Psoas muscle (tissue), 7 donors: ENCODE measurements at regions not wholly inside any gene's neighbourhood (a gene's known extent, or its start where the extent isn't known, plus 50 kb on each side); places are given as distances from the start of the nearest gene placed in this dataset.
"Not testable (repeated sequence)": the region's sequence is repeated elsewhere in the genome, so short reads cannot be mapped to it uniquely, and the experiment has no call there.

Source experiments
- ATAC-seq, 4 donors: fragments of 200-7000 bp; cut with Tn5 transposase; one replicate each; pipeline ENCODE4 v1.9.1; 2020; ENCODE audit warnings: moderate library complexity in 3 of 4, mild to moderate bottlenecking in 2 of 4
- DNase-seq, 2 donors: peaks; one replicate each; pipeline ENCODE4 v3.0.0-alpha.2; 2020
- H3K27ac ChIP-seq: fragments of 200-600 bp; one replicate; pipeline ENCODE4 v1.8.0; 2022
- H3K27me3 ChIP-seq, 3 donors: fragments of 200-600 bp in 1 of 3; one replicate each; pipeline versions ENCODE4 v1.6.1 to v1.8.0; 2013 to 2022; ENCODE audit warnings: low read length in 2 of 3, mild to moderate bottlenecking in 2 of 3, moderate library complexity in 1 of 3; ENCODE audit not compliant: insufficient read depth in 3 of 3
- H3K36me3 ChIP-seq, 2 donors: fragments of 200-600 bp in 1 of 2; one replicate each; pipeline versions ENCODE4 v1.6.1 to v1.8.0; 2013 to 2022; ENCODE audit warnings: low read depth in 1 of 2, mild to moderate bottlenecking in 1 of 2, moderate library complexity in 1 of 2; ENCODE audit not compliant: insufficient read depth in 1 of 2
- H3K4me1 ChIP-seq: fragments of 200-600 bp; one replicate; pipeline ENCODE4 v1.8.0; 2022
- H3K4me3 ChIP-seq: fragments of 200-600 bp; one replicate; pipeline ENCODE4 v1.8.0; 2022; ENCODE audit warnings: mild to moderate bottlenecking
- H3K9me3 ChIP-seq: fragments of 200-600 bp; one replicate; pipeline ENCODE4 v1.8.0; 2022
- CTCF ChIP-seq: fragments of 200-600 bp; IDR thresholded peaks from one replicate; pipeline ENCODE4 v1.8.0; 2022; ENCODE audit warnings: antibody characterized with exemption
- WGBS, 3 donors: extraction: QIAGEN DNeasy Blood & Tissue Kit; methylation state at CpG; one replicate each; pipeline versions ENCODE4 v1.1.6 to v1.1.7; 2013; 5-methylcytosine and 5-hydroxymethylcytosine counted together
- intact Hi-C, 2 donors: fragments of 100-400 bp; cut with DNase I; formaldehyde crosslinking; loops; one replicate each; pipeline versions ENCODE4 v1.11.0 to v1.14.2; 2022
- donor health status: healthy with polysubstance abuse.
- donor health status: DM: no; HTN: no; CAD: no; lungs with moderate emphysema.
- donor health status: Bipolar disorder and iron deficiency.
- donor health status: healthy.
- donor health status: DM: yes; HTN: yes; CAD: no.
- donor health status: DM: no; HTN: no; CAD: no.
- donor health status: DM: yes; HTN: yes; CAD: no.

GRCh38 chr4:27789773-27790172 lies 929.1 kb downstream of the STIM2 start:
- DNase-seq (no peak), ATAC-seq (no peak)
- no peaks in the 10 kb centered on the region for H3K9me3 ChIP-seq
- WGBS, 3 donors, result 81 to 85% (median 82%) methylated on average over 6 of the region's 6 CpGs
- H3K4me3 ChIP-seq, result no peak overlapping the region
- no peaks in the 10 kb centered on the region for H3K4me1 ChIP-seq
- H3K27me3 ChIP-seq, result no peaks in the 10 kb centered on the region
- intact Hi-C loops, result no loop called here
- no peak for TF ChIP-seq CTCF
- no peaks in the 10 kb centered on the region for H3K36me3 ChIP-seq
- H3K27ac ChIP-seq, result no peak overlapping the region

- ATAC-seq (no peak), DNase-seq (no peak)
- Histone ChIP-seq H3K9me3 (no peaks in the 10 kb centered on the region), H3K4me1 (no peaks in the 10 kb centered on the region), H3K4me3 (no peak overlapping the region), H3K27ac (no peak overlapping the region), H3K36me3 (no peaks in the 10 kb centered on the region), H3K27me3 (no peaks in the 10 kb centered on the region)
- intact Hi-C loops, result no loop called here
- TF ChIP-seq CTCF, result no peak
- 74 to 83% (median 77%) methylated on average over 5 of the region's 5 CpGs for WGBS, 3 donors
Measured at GRCh38 chr4:27790911-27791310, 930.3 kb downstream of the STIM2 start.

GRCh38 chr4:27791640-27792039 lies 931.0 kb downstream of the STIM2 start:
- Histone ChIP-seq H3K36me3 (no peaks in the 10 kb centered on the region), H3K27ac (no peak overlapping the region), H3K27me3 (no peaks in the 10 kb centered on the region), H3K9me3 (no peaks in the 10 kb centered on the region), H3K4me1 (no peaks in the 10 kb centered on the region), H3K4me3 (no peak overlapping the region)
- intact Hi-C loops, result no loop called here
- ATAC-seq (no peak), DNase-seq (no peak)
- no peak for TF ChIP-seq CTCF
- 78 to 81% (median 78%) methylated on average over 4 of the region's 4 CpGs for WGBS, 3 donors

DNA sequence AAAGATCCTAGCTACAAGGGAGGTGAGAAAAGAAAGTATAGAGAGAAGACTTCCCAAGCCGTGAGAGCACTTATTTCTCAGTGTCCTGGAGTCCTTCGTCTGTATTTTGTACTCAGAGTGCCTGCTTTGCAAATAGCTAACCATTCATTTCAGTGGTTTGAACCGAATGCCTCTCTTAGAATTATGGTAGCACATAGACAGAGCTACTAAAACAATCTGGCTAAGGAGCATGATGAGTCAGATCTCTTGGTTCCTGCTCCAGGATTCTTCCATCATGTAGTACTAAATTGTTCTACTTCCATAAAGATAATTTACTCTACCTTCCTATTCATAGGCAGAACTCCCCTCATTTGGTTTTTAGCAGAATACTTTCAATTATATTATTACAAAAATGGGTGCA lies 946.6 kb downstream of the STIM2 start:
- Histone ChIP-seq H3K4me1 (no peaks in the 10 kb centered on the region), H3K9me3 (no peaks in the 10 kb centered on the region), H3K27me3 (no peaks in the 10 kb centered on the region), H3K27ac (no peak overlapping the region), H3K36me3 (no peaks in the 10 kb centered on the region), H3K4me3 (no peak overlapping the region)
- intact Hi-C loops, result no loop called here
- 64 to 73% (median 67%) methylated on average over 3 of the region's 3 CpGs for WGBS, 3 donors
- DNase-seq, result no peak
- ATAC-seq, result no peak
- TF ChIP-seq CTCF, result no peak

DNA sequence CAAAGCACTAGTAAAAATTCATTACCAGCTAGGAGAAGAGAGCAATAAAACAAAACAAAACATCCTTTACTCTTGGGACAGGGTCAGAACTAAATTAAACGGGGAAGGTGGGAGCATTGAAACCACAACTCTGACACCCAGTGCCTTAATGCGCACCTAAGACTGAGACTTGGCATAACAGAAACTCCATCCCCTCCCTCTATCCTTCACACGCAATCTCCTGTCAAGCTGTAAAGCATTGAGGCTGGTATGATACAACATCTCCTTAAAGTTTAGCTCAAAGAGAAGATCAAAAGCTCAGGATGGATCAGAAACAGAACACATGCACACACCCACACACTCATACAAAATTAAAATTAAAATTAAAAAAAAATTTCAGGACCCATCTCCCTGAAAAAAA lies 951.3 kb downstream of the STIM2 start:
- Histone ChIP-seq H3K9me3 (no peaks in the 10 kb centered on the region), H3K4me3 (no peak overlapping the region), H3K4me1 (no peaks in the 10 kb centered on the region), H3K27ac (no peak overlapping the region), H3K36me3 (no peaks in the 10 kb centered on the region), H3K27me3 (no peaks in the 10 kb centered on the region)
- intact Hi-C loops, result no loop called here
- no peak for ATAC-seq
- WGBS, 3 donors, result 72 to 84% (median 80%) methylated on average over 3 of the region's 3 CpGs
- TF ChIP-seq CTCF, result no peak
- no peak for DNase-seq

- intact Hi-C loops, ATAC-seq: not testable (repeated sequence)
- WGBS, 3 donors, result 35 to 37% (median 36%) methylated on average over 6 of the region's 6 CpGs
Measured at GRCh38 chr4:27813226-27813625, 952.6 kb downstream of the STIM2 start.

GRCh38 chr4:27813699-27814425 lies 953.2 kb downstream of the STIM2 start:
- H3K27ac ChIP-seq, DNase-seq, intact Hi-C loops, H3K4me3 ChIP-seq, H3K36me3 ChIP-seq, H3K9me3 ChIP-seq, H3K27me3 ChIP-seq, ATAC-seq, H3K4me1 ChIP-seq: not testable (repeated sequence)
- WGBS, 3 donors, result 88 to 89% (median 88%) methylated on average over 18 of the region's 18 CpGs

More at GRCh38 chr4:27813226-27813625, 952.6 kb downstream of the STIM2 start:
- H3K36me3 ChIP-seq, H3K4me3 ChIP-seq, H3K9me3 ChIP-seq, DNase-seq, H3K27me3 ChIP-seq, H3K27ac ChIP-seq, H3K4me1 ChIP-seq: not testable (repeated sequence)
